OCI-LY7 (cell line): ENCODE measurements at regions not wholly inside any gene's neighbourhood (a gene's known extent, or its start where the extent isn't known, plus 50 kb on each side); places are given as distances from the start of the nearest gene placed in this dataset.

Experiments
- CTCF ChIP-seq: fragments of 200-600 bp; sonication (generic); conservative IDR thresholded peaks from 2 replicates; pipeline ENCODE4 v1.5.1; 2014; ENCODE audit warnings: mild to moderate bottlenecking, antibody characterized with exemption, low read length, moderate library complexity, mixed read lengths
- EZH2phosphoT487 ChIP-seq: fragments of 200-600 bp; sonication (generic); IDR thresholded peaks from 2 replicates; pipeline ENCODE4 v1.6.1; 2018; ENCODE audit warnings: low read depth, borderline replicate concordance, mild to moderate bottlenecking, mixed run types, antibody characterized with exemption, low read length, moderate library complexity, mixed read lengths

GRCh38 chr6:92587525-92587924, 831.8 kb downstream of the EPHA7 start:
- TF ChIP-seq CTCF (no peak), EZH2phosphoT487 (no peak)
